ENCODE measurements at regions not wholly inside any gene's neighbourhood (a gene's known extent, or its start where the extent isn't known, plus 50 kb on each side); places are given as distances from the start of the nearest gene placed in this dataset.

- no peaks in the 10 kb centered on the region for H3K4me1 ChIP-seq (ENCODE audit: control insufficient read depth in 1 of 2, insufficient read depth in 2 of 2, low read length in 2 of 2)
- no peaks in the 10 kb centered on the region for H3K79me2 ChIP-seq (ENCODE audit: insufficient read depth, low read length)
- DNase-seq (ENCODE audit: low read depth, low spot score) (no peak), ATAC-seq (no peak)
- no peak overlapping the region for H3K27ac ChIP-seq (ENCODE audit: low read depth, low read length)
- intact Hi-C loops (cut with micrococcal nuclease): no loop called here
- no peaks in the 10 kb centered on the region for H3K36me3 ChIP-seq (ENCODE audit: control insufficient read depth in 1 of 2, insufficient read depth in 2 of 2, low read length in 2 of 2)
- no peak overlapping the region for H3K4me2 ChIP-seq (ENCODE audit: low read length)
- TF ChIP-seq ZFX (IDR thresholded peaks at IDR 0.05) (no peak), YY1 (IDR thresholded peaks at IDR 0.05; ENCODE audit: extremely low read depth, insufficient replicate concordance, low read depth, low read length) (no peak), CTCF (IDR thresholded peaks at IDR 0.05 in 2 of 3, conservative IDR thresholded peaks at IDR 0.05 in 1 of 3; ENCODE audit: borderline replicate concordance in 1 of 3, insufficient read depth in 1 of 3, low read depth in 2 of 3, low read length in 2 of 3) (no peak), ELF1 (IDR thresholded peaks at IDR 0.05; ENCODE audit: borderline replicate concordance, low read depth) (no peak), ZNF274 (IDR thresholded peaks at IDR 0.05; ENCODE audit: low read depth, low read length) (no peak), CBX3 (IDR thresholded peaks at IDR 0.05; ENCODE audit: low read depth) (no peak), POLR2A (IDR thresholded peaks at IDR 0.05; ENCODE audit: borderline replicate concordance, extremely low read depth, insufficient read depth, insufficient read length) (no peak), POLR2AphosphoS5 (IDR thresholded peaks at IDR 0.05; ENCODE audit: low read depth, low read length) (no peak), JUND (IDR thresholded peaks at IDR 0.05) (no peak), FOSL1 (IDR thresholded peaks at IDR 0.05; ENCODE audit: low read depth) (no peak), RAD21 (IDR thresholded peaks at IDR 0.05; ENCODE audit: low read depth) (no peak), CEBPB (IDR thresholded peaks at IDR 0.05; ENCODE audit: low read depth) (no peak), TCF7L2 (IDR thresholded peaks at IDR 0.05; ENCODE audit: borderline replicate concordance, extremely low read depth, insufficient read depth, insufficient read length) (no peak), SRF (IDR thresholded peaks at IDR 0.05; ENCODE audit: low read depth) (no peak), EGR1 (IDR thresholded peaks at IDR 0.05; ENCODE audit: low read depth) (no peak), MAX (IDR thresholded peaks at IDR 0.05) (no peak), REST (IDR thresholded peaks at IDR 0.05; ENCODE audit: low read depth) (no peak)
- TF ChIP-seq, protein P1, sequence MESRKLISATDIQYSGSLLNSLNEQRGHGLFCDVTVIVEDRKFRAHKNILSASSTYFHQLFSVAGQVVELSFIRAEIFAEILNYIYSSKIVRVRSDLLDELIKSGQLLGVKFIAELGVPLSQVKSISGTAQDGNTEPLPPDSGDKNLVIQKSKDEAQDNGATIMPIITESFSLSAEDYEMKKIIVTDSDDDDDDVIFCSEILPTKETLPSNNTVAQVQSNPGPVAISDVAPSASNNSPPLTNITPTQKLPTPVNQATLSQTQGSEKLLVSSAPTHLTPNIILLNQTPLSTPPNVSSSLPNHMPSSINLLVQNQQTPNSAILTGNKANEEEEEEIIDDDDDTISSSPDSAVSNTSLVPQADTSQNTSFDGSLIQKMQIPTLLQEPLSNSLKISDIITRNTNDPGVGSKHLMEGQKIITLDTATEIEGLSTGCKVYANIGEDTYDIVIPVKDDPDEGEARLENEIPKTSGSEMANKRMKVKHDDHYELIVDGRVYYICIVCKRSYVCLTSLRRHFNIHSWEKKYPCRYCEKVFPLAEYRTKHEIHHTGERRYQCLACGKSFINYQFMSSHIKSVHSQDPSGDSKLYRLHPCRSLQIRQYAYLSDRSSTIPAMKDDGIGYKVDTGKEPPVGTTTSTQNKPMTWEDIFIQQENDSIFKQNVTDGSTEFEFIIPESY (IDR thresholded peaks at IDR 0.05; ENCODE audit: extremely low read depth, insufficient replicate concordance, low read length): no peak
- TF ChIP-seq, protein P2, sequence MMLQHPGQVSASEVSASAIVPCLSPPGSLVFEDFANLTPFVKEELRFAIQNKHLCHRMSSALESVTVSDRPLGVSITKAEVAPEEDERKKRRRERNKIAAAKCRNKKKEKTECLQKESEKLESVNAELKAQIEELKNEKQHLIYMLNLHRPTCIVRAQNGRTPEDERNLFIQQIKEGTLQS (IDR thresholded peaks at IDR 0.05): no peak
- RAD21 ChIA-PET (ENCODE audit: low non-redundant PET in 1 of 2, low total read pairs in 2 of 2, uncharacterized antibody in 2 of 2, unreplicated experiment in 2 of 2): no interaction called here
- no peak overlapping the region for H2AFZ ChIP-seq (ENCODE audit: low read depth, low read length, poor library complexity, severe bottlenecking)
- no peak overlapping the region for H3K9ac ChIP-seq (ENCODE audit: low read length)
- H3K9me3 ChIP-seq (ENCODE audit: control insufficient read depth in 1 of 2, insufficient read depth in 1 of 2, low read depth in 1 of 2, low read length in 2 of 2): no peaks in the 10 kb centered on the region
- H3K9me2 ChIP-seq (ENCODE audit: insufficient read depth): no peaks in the 10 kb centered on the region
- H4K20me1 ChIP-seq (ENCODE audit: insufficient read depth): no peaks in the 10 kb centered on the region
- POLR2A ChIA-PET: no interaction called here
- H3K27me3 ChIP-seq (ENCODE audit: insufficient read depth, low read length): peaks cover 6% of the 10 kb centered on the region; the same call in 1 of the 2 replicates
- no peak overlapping the region for H3K4me3 ChIP-seq (replicated peaks in 1 of 2; ENCODE audit: low read depth in 1 of 2, low read length in 2 of 2)
- CTCF ChIA-PET: no interaction called here
- BruUV-seq (replicated peaks): no TSS peak
These were observed 147.3 kb upstream of the PCBD1 start for GRCh38 chr10:71035511-71036296.

Data from HCT116 (cell line).